ENCODE measurements at regions not wholly inside any gene's neighbourhood (a gene's known extent, or its start where the extent isn't known, plus 50 kb on each side); places are given as distances from the start of the nearest gene placed in this dataset.
"Not testable (repeated sequence)": the region's sequence is repeated elsewhere in the genome, so short reads cannot be mapped to it uniquely, and the experiment has no call there.

DNA sequence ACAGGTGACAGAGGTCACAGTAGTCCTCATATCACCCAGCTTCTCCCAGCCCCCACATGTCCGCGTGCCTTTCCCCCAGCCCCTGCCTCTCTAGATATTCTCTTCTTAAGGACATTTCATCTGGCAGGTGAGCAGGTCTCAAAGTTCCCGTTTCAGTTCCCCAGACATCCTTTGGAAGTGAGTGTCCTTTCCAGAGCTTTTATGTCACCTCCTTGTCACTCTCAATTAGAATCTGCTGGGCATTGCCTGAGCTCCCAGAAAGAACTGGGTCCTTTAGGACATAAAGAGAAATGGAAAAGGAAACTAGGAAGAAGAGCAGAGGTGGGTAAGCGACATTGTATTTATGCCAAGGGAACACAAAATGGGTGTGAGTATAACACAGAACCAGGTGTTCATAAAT is 66.9 kb upstream of the CEP85L start:
- Histone ChIP-seq H3K9me3 (no peaks in the 10 kb centered on the region), H3K27me3 (no peaks in the 10 kb centered on the region), H3K4me1 (no peaks in the 10 kb centered on the region), H3K4me3 (no peak overlapping the region), H3K27ac (no peak overlapping the region), H3K36me3 (no peaks in the 10 kb centered on the region)
- TF ChIP-seq CTCF (IDR thresholded peaks at IDR 0.05) (no peak), EP300 (IDR thresholded peaks at IDR 0.05) (no peak), POLR2AphosphoS5 (IDR thresholded peaks at IDR 0.05) (no peak)
- WGBS, result 84% methylated on average over 4 of the region's 4 CpGs
- DNase-seq (ENCODE audit: low spot score in 2 of 2), result no peak

- Histone ChIP-seq H3K4me3 (no peak overlapping the region), H3K27ac (no peak overlapping the region), H3K4me1 (no peaks in the 10 kb centered on the region), H3K27me3 (no peaks in the 10 kb centered on the region), H3K36me3 (no peaks in the 10 kb centered on the region), H3K9me3 (no peaks in the 10 kb centered on the region)
- TF ChIP-seq POLR2AphosphoS5 (IDR thresholded peaks at IDR 0.05) (no peak), EP300 (IDR thresholded peaks at IDR 0.05) (no peak), CTCF (IDR thresholded peaks at IDR 0.05) (no peak), POLR2A (IDR thresholded peaks at IDR 0.05) (no peak)
- no peak for DNase-seq (ENCODE audit: low spot score in 2 of 2)
- 96% methylated on average over 13 of the region's 13 CpGs for WGBS
Observed at GRCh38 chr6:118717106-118717505, 65.7 kb upstream of the CEP85L start.

GRCh38 chr6:118715907-118716306 is 64.5 kb upstream of the CEP85L start:
- not testable (repeated sequence) for DNase-seq (ENCODE audit: low spot score in 2 of 2); H3K27ac ChIP-seq; H3K4me3 ChIP-seq; H3K27me3 ChIP-seq; H3K36me3 ChIP-seq; H3K4me1 ChIP-seq; H3K9me3 ChIP-seq
- WGBS, result 94% methylated on average over 5 of the region's 5 CpGs

DNA sequence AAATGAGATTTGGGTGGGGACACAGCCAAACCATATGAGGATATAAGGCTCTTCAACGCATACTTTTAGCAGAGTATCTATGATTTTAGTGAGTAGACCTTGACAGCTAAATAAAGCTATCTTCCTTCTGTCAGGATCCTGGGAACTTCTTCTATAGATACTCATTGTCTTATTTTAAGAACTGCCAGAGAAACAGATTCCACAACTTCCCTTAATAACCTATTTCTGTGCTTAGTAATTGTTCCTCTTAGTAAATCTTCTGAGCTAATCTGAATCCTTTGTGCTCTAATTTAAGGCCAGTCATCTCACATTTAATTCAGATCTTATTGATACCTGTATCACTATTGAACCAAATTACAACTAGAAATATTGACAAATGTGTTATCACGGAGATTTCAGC is 64.0 kb upstream of the CEP85L start:
- no peaks in the 10 kb centered on the region for H3K9me3 ChIP-seq
- H3K27ac ChIP-seq, result no peak overlapping the region
- 86% methylated on average over 2 of the region's 2 CpGs for WGBS
- H3K27me3 ChIP-seq, result no peaks in the 10 kb centered on the region
- H3K36me3 ChIP-seq, result no peaks in the 10 kb centered on the region
- TF ChIP-seq CTCF (IDR thresholded peaks at IDR 0.05) (no peak), POLR2AphosphoS5 (IDR thresholded peaks at IDR 0.05) (no peak)
- H3K4me3 ChIP-seq, result no peak overlapping the region
- peaks cover under 1% of the 10 kb centered on the region for H3K4me1 ChIP-seq
- DNase-seq (ENCODE audit: low spot score in 2 of 2), result no peak

- Histone ChIP-seq H3K4me3 (no peak overlapping the region), H3K27ac (no peak overlapping the region), H3K9me3 (no peaks in the 10 kb centered on the region), H3K36me3 (no peaks in the 10 kb centered on the region), H3K4me1 (peaks cover 7% of the 10 kb centered on the region), H3K27me3 (no peaks in the 10 kb centered on the region)
- no peak for DNase-seq (ENCODE audit: low spot score in 2 of 2)
- TF ChIP-seq EP300 (IDR thresholded peaks at IDR 0.05) (no peak), POLR2AphosphoS5 (IDR thresholded peaks at IDR 0.05) (no peak), CTCF (IDR thresholded peaks at IDR 0.05) (no peak), POLR2A (IDR thresholded peaks at IDR 0.05) (no peak)
- 100% methylated on average over 3 of the region's 3 CpGs for WGBS
Observed at GRCh38 chr6:118714756-118715155, 63.4 kb upstream of the CEP85L start.

GRCh38 chr6:118712969-118713368 is 61.6 kb upstream of the CEP85L start:
- no peak overlapping the region for H3K4me3 ChIP-seq
- no peaks in the 10 kb centered on the region for H3K27me3 ChIP-seq
- peaks cover 16% of the 10 kb centered on the region for H3K4me1 ChIP-seq
- WGBS, result 54% methylated on average over 3 of the region's 3 CpGs
- no peak for DNase-seq (ENCODE audit: low spot score in 2 of 2)
- no peak for TF ChIP-seq EP300 (IDR thresholded peaks at IDR 0.05)
- no peak for TF ChIP-seq POLR2AphosphoS5 (IDR thresholded peaks at IDR 0.05)
- no peak for TF ChIP-seq POLR2A (IDR thresholded peaks at IDR 0.05)
- TF ChIP-seq CTCF (IDR thresholded peaks at IDR 0.05), result no peak
- no peaks in the 10 kb centered on the region for H3K36me3 ChIP-seq
- no peak overlapping the region for H3K27ac ChIP-seq
- no peaks in the 10 kb centered on the region for H3K9me3 ChIP-seq

Data from suprapubic skin (tissue), 4 donors.